RWPE2 (cell line): ENCODE measurements at regions not wholly inside any gene's neighbourhood (a gene's known extent, or its start where the extent isn't known, plus 50 kb on each side); places are given as distances from the start of the nearest gene placed in this dataset.

Source experiments
- ATAC-seq: fragments of 200-7000 bp; cut with Tn5 transposase; 3 replicates; pipeline ENCODE4 v1.9.1; 2021; ENCODE audit warnings: low read depth
- DNase-seq: peaks from one replicate; pipeline ENCODE4 v3.0.0-alpha.2; 2020; ENCODE audit warnings: low spot score
- H3K27ac ChIP-seq: fragments of 450-650 bp; 2 replicates; pipeline ENCODE4 v1.5.1; 2017; ENCODE audit warnings: mild to moderate bottlenecking; ENCODE audit not compliant: poor library complexity, severe bottlenecking
- H3K27me3 ChIP-seq: fragments of 250-450 bp; sonication (Bioruptor Pico); 2 replicates; pipeline ENCODE4 v1.5.1; 2021; ENCODE audit warnings: mild to moderate bottlenecking, moderate library complexity; ENCODE audit not compliant: insufficient read depth, poor library complexity, severe bottlenecking
- H3K36me3 ChIP-seq: fragments of 250-450 bp; sonication (Bioruptor Pico); 2 replicates; pipeline ENCODE4 v1.5.1; 2020; ENCODE audit warnings: low read depth, mild to moderate bottlenecking, moderate library complexity
- H3K4me1 ChIP-seq: fragments of 250-450 bp; sonication (Bioruptor Pico); 2 replicates; pipeline ENCODE4 v1.5.1; 2021; ENCODE audit warnings: mild to moderate bottlenecking, moderate library complexity; ENCODE audit not compliant: insufficient read depth, poor library complexity, severe bottlenecking
- H3K4me3 ChIP-seq: fragments of 250-450 bp; sonication (Bioruptor Pico); 2 replicates; pipeline ENCODE4 v1.5.1; 2021; ENCODE audit warnings: mild to moderate bottlenecking, moderate library complexity; ENCODE audit not compliant: severe bottlenecking
- H3K9me3 ChIP-seq: fragments of 250-450 bp; sonication (Bioruptor Pico); 2 replicates; pipeline ENCODE4 v1.5.1; 2021; ENCODE audit warnings: mild to moderate bottlenecking, moderate library complexity; ENCODE audit not compliant: severe bottlenecking
- CTCF ChIP-seq: fragments of 450-650 bp; IDR thresholded peaks from one replicate; pipeline ENCODE4 v1.5.1; 2017; ENCODE audit warnings: mild to moderate bottlenecking, moderate library complexity; ENCODE audit not compliant: poor library complexity, severe bottlenecking

GRCh38 chr6:48978016-48978415 lies 485.0 kb downstream of the MMUT start:
- Histone ChIP-seq H3K27ac (no peak overlapping the region), H3K36me3 (no peaks in the 10 kb centered on the region), H3K27me3 (no peaks in the 10 kb centered on the region), H3K9me3 (no peaks in the 10 kb centered on the region), H3K4me3 (no peak overlapping the region), H3K4me1 (no peaks in the 10 kb centered on the region)
- ATAC-seq (no peak), DNase-seq (no peak)
- no peak for TF ChIP-seq CTCF

GRCh38 chr6:48977573-48977972 lies 485.5 kb downstream of the MMUT start:
- Histone ChIP-seq H3K4me1 (no peaks in the 10 kb centered on the region), H3K9me3 (no peaks in the 10 kb centered on the region), H3K27me3 (no peaks in the 10 kb centered on the region), H3K36me3 (no peaks in the 10 kb centered on the region), H3K4me3 (no peak overlapping the region), H3K27ac (no peak overlapping the region)
- no peak for TF ChIP-seq CTCF
- DNase-seq (no peak), ATAC-seq (no peak)

GRCh38 chr6:48973491-48973890 lies 489.6 kb downstream of the MMUT start:
- ATAC-seq, result no peak
- Histone ChIP-seq H3K27me3 (no peaks in the 10 kb centered on the region), H3K9me3 (no peaks in the 10 kb centered on the region), H3K27ac (no peak overlapping the region), H3K36me3 (no peaks in the 10 kb centered on the region), H3K4me3 (no peak overlapping the region), H3K4me1 (no peaks in the 10 kb centered on the region)
- DNase-seq, result no peak
- no peak for TF ChIP-seq CTCF

GRCh38 chr6:48961781-48962415 lies 501.2 kb downstream of the MMUT start:
- H3K4me3 ChIP-seq, result no peak overlapping the region
- DNase-seq (no peak), ATAC-seq (no peak)
- no peaks in the 10 kb centered on the region for H3K9me3 ChIP-seq
- no peaks in the 10 kb centered on the region for H3K4me1 ChIP-seq
- no peak for TF ChIP-seq CTCF
- no peak overlapping the region for H3K27ac ChIP-seq
- no peaks in the 10 kb centered on the region for H3K27me3 ChIP-seq
- no peaks in the 10 kb centered on the region for H3K36me3 ChIP-seq

GRCh38 chr6:48959251-48960060 lies 503.6 kb downstream of the MMUT start:
- no peak for DNase-seq
- H3K27me3 ChIP-seq, result no peaks in the 10 kb centered on the region

More at GRCh38 chr6:48959251-48960060, 503.6 kb downstream of the MMUT start:
- Histone ChIP-seq H3K9me3 (no peaks in the 10 kb centered on the region), H3K4me3 (no peak overlapping the region), H3K36me3 (no peaks in the 10 kb centered on the region), H3K27ac (no peak overlapping the region), H3K4me1 (no peaks in the 10 kb centered on the region)
- no peak for TF ChIP-seq CTCF
- ATAC-seq, result no peak
